AG04449 (cell line): ENCODE measurements at regions not wholly inside any gene's neighbourhood (a gene's known extent, or its start where the extent isn't known, plus 50 kb on each side); places are given as distances from the start of the nearest gene placed in this dataset.
"Not testable (repeated sequence)": the region's sequence is repeated elsewhere in the genome, so short reads cannot be mapped to it uniquely, and the experiment has no call there.

Source experiments
- CTCF ChIA-PET: fragments of 350-600 bp; formaldehyde crosslinking; extraction: SDS; loops from one replicate; lab custom pipeline; 2021; ENCODE audit warnings: antibody characterized with exemption; lab: Yijun Ruan, JAX
- POLR2A ChIA-PET: fragments of 400-600, 350-600 bp; formaldehyde crosslinking; extraction: SDS; loops from one replicate; lab custom pipeline; 2020; ENCODE audit warnings: antibody characterized with exemption, inconsistent platforms; lab: Yijun Ruan, JAX
- DNase-seq: peaks from one replicate; pipeline ENCODE4 v3.0.0-alpha.2; 2010; ENCODE audit warnings: low read depth, low spot score
- H3K4me3 ChIP-seq: 2 replicates; pipeline ENCODE4 v1.5.1; 2011; ENCODE audit warnings: low read depth, mild to moderate bottlenecking, control low read depth, low read length
- CTCF ChIP-seq: IDR thresholded peaks from one replicate; pipeline ENCODE4 v1.5.1; 2011; ENCODE audit warnings: mild to moderate bottlenecking, moderate library complexity, low read length, control low read depth, inconsistent platforms; ENCODE audit not compliant: insufficient read depth; ENCODE audit errors: missing control alignments

- CTCF ChIA-PET = no interaction called here
- no peak for DNase-seq
- no peak for TF ChIP-seq CTCF
- POLR2A ChIA-PET = no interaction called here
- no peak overlapping the region for H3K4me3 ChIP-seq
Measured at GRCh38 chr5:42108468-42108867, 183.4 kb downstream of the FBXO4 start.

- POLR2A ChIA-PET = no interaction called here
Measured at GRCh38 chr5:42109006-42109572, 184.0 kb downstream of the FBXO4 start.

GRCh38 chr5:42115721-42116120 lies 190.6 kb downstream of the FBXO4 start:
- DNase-seq, CTCF ChIA-PET, H3K4me3 ChIP-seq, POLR2A ChIA-PET: not testable (repeated sequence)

More at GRCh38 chr5:42109006-42109572, 184.0 kb downstream of the FBXO4 start:
- no peak for TF ChIP-seq CTCF
- no peak overlapping the region for H3K4me3 ChIP-seq
- CTCF ChIA-PET = no interaction called here
- no peak for DNase-seq

- H3K4me3 ChIP-seq = no peak overlapping the region
- ChIA-PET CTCF (no interaction called here), POLR2A (no interaction called here)
- TF ChIP-seq CTCF = no peak
- no peak for DNase-seq
Measured at GRCh38 chr5:42120070-42120469, 195.0 kb downstream of the FBXO4 start.

GRCh38 chr5:42121401-42121800 lies 196.3 kb downstream of the FBXO4 start:
- POLR2A ChIA-PET = no interaction called here
- no peak overlapping the region for H3K4me3 ChIP-seq
- CTCF ChIA-PET = no interaction called here
- TF ChIP-seq CTCF = no peak
- DNase-seq = no peak

GRCh38 chr5:42131081-42131480 lies 206.0 kb downstream of the FBXO4 start:
- ChIA-PET CTCF (no interaction called here), POLR2A (no interaction called here)
- no peak for TF ChIP-seq CTCF
- DNase-seq = no peak
- no peak overlapping the region for H3K4me3 ChIP-seq

GRCh38 chr5:42143361-42143760 lies 218.3 kb downstream of the FBXO4 start:
- no peak overlapping the region for H3K4me3 ChIP-seq
- no peak for DNase-seq
- CTCF ChIA-PET = no interaction called here
- POLR2A ChIA-PET = no interaction called here
- no peak for TF ChIP-seq CTCF
